ENCODE measurements at regions not wholly inside any gene's neighbourhood (a gene's known extent, or its start where the extent isn't known, plus 50 kb on each side); places are given as distances from the start of the nearest gene placed in this dataset.

GRCh38 chr1:87636198-87636892 lies 307.7 kb downstream of the LMO4 start:
- DNase-seq = no peak

GRCh38 chr1:87638636-87639035 lies 310.0 kb downstream of the LMO4 start:
- DNase-seq = no peak

- no peak for DNase-seq
These were observed 313.3 kb downstream of the LMO4 start for GRCh38 chr1:87641996-87642395.

GRCh38 chr1:87642581-87643221 lies 314.0 kb downstream of the LMO4 start:
- no peak for DNase-seq

- DNase-seq = no peak
These were observed 315.4 kb downstream of the LMO4 start for GRCh38 chr1:87644033-87644578.

- no peak for DNase-seq
These were observed 316.0 kb downstream of the LMO4 start for GRCh38 chr1:87644579-87645190.

- DNase-seq = no peak
These were observed 318.9 kb downstream of the LMO4 start for GRCh38 chr1:87647430-87648177.

- DNase-seq = no peak
These were observed 319.8 kb downstream of the LMO4 start for GRCh38 chr1:87648323-87649119.

GRCh38 chr1:87650306-87650705 lies 321.6 kb downstream of the LMO4 start:
- DNase-seq = no peak

GRCh38 chr1:87652176-87652575 lies 323.5 kb downstream of the LMO4 start:
- DNase-seq = no peak

- no peak for DNase-seq
These were observed 336.5 kb downstream of the LMO4 start for GRCh38 chr1:87665151-87665550.

GRCh38 chr1:87666681-87667080 lies 338.0 kb downstream of the LMO4 start:
- DNase-seq = no peak

GRCh38 chr1:87669674-87670073 lies 341.0 kb downstream of the LMO4 start:
- no peak for DNase-seq

GRCh38 chr1:87673309-87673708 lies 344.6 kb downstream of the LMO4 start:
- no peak for DNase-seq

- DNase-seq = no peak
These were observed 345.1 kb downstream of the LMO4 start for GRCh38 chr1:87673748-87674147.

GRCh38 chr1:87674791-87675190 lies 346.1 kb downstream of the LMO4 start:
- DNase-seq = no peak

GRCh38 chr1:87678266-87678665 lies 349.6 kb downstream of the LMO4 start:
- no peak for DNase-seq

- DNase-seq = no peak
These were observed 353.9 kb downstream of the LMO4 start for GRCh38 chr1:87682565-87682964.

GRCh38 chr1:87683196-87683956 lies 354.7 kb downstream of the LMO4 start:
- DNase-seq = no peak

- no peak for DNase-seq
These were observed 355.5 kb downstream of the LMO4 start for GRCh38 chr1:87684194-87684593.

- DNase-seq = peak; percentile 37
These were observed 356.1 kb downstream of the LMO4 start for GRCh38 chr1:87684713-87685205.
